ENCODE measurements at regions not wholly inside any gene's neighbourhood (a gene's known extent, or its start where the extent isn't known, plus 50 kb on each side); places are given as distances from the start of the nearest gene placed in this dataset.

DNA sequence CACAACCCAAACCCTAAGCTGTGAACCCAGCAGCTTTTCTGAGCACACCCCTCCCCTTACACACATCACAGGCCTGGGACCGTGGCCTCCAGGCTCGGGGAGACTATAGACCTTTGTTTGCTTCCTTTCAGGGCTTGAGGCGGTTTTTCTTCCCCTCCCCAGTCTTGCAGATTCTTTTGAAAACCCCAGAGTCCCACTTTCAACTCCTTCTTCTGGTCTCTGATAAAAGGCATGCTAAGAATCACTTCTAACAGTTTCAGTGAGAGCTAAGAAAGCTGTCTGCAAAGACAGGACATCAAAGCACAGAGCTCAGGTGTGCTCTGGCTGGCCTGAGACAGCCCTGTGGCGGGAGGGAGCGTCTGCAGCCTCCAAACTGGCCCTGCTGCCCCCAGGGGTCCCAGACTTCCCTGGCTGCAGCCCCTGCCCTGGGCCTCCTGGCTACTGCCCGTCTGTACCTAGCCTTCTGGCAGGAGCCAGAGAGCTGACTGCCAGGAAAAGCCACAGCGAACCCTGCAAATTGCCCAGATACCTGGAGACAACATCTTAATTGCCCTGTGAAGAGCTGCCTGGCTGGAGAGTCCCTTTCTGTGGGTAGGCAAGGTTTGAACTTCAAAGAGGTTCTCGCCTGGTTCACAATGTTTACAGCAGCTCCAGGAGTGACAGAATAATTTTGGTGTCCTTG lies 138.9 kb downstream of the GADD45G start:
- no peak for DNase-seq (ENCODE audit: low read depth, low spot score)
- no peak overlapping the region for H3K27ac ChIP-seq

DNA sequence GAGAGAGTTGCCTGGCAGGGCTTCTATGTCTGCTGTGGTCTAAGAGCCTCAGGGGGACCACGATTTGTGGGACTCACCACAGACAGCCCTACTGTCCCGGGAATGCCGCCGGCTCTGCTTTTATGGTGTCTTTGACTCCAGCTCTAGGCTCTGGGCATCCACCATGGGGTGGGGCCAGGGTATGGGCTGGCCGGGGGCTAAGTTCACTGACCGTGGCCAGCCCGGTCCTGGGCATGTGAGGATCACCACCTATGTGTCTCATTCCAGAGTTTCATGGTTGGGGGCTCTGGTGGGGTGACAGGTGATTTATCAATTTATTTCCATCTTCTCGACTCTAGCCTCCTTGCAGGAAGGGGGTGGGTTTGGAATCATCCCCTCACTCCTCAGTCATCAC lies 139.4 kb downstream of the GADD45G start:
- H3K27ac ChIP-seq = peak overlapping the region; percentile 13
- no peak for DNase-seq (ENCODE audit: low read depth, low spot score)

DNA sequence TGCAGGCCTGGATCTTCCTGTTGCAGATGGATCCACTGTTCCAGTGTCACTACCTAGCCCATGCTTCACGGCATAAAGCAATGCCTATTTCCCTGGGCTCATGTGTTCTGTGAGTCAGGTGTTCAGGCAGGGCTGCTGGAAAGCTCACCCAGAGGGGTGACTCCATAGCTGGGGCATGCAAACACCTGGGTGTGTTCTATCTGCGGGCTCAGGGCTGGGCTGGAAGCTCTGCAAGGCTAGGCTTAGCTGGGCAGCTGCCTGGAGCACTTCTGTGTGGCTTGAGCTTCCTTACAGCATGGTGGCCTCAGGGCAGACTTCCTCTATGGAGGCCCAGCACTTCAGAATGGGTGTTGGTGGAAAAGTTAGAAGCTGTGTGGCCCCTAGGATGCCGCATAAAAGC lies 139.9 kb downstream of the GADD45G start:
- DNase-seq (ENCODE audit: low read depth, low spot score) = peak; percentile 82
- peak overlapping the region; percentile 13 for H3K27ac ChIP-seq

DNA sequence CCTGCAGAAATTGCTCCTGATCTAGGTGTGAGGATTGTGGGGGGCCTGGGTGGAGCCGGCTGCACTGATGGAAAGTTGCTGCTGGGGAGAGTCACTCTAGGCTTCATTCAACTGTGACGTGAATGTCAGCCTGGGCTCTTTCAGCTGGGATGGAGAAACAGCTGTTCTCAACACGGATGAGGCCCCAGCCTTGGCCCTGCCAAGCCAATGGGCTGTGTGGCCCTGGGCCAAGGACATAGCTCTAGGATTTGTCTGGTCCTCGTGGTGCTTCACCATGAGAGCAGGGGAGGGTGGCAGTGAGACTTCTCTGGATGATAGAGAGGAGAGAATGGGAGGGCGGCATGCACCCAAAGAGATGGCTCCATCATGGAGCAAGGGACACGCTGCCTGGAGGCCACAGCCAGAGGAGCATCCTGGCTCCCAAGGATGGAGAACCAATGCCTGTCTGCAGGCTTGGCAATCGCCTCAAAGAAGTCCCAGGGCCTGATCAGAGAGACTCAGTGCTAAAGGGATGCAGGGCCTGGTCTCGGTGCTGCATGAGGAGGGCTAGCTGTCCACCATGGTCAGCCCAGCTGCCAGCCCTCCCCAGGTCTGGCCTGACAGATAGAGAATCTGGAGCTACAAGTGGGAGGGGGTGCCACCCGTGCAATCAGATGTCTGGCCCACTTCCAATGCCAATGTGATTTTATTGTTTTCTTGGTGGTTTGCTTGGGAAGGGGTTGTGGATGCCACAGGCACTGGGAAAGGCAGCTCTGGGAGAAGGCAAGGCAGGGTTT lies 141.0 kb downstream of the GADD45G start:
- no peak for DNase-seq (ENCODE audit: low read depth, low spot score)
- H3K27ac ChIP-seq = no peak overlapping the region

DNA sequence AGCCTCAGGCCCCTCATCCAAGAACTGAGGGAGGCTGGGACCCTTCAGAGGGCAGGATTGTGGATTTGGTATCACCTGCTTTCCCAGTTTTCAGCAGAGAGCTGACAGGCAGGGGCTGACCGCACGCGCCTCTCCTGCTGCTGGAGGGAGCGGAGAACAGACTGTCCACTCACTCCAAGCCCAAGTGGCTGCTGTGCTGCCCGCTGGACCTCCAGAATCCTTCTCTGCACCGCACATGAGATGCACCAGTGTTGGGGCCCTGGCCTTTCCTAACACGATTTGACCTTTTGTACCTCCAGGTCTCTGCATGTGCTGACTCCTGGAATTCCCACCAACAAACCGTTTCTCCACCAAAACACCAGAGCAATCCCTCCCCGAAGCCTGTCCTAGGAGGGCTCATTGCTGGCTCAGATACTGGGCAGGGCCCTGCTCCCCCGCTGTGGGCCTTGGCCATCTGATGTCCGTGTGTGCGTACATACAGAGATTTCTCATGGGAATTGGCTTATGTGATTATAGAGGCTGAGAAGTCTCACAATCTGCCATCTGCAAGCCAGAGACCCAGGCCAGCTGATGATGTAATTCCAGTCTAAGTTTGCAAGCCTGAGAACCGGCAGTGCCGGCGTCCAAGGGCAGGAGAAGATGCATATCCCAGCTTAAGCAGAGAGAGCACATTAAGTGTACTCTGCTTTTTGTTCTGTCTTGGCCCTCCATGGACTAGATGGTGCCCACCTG lies 141.7 kb downstream of the GADD45G start:
- H3K27ac ChIP-seq = no peak overlapping the region
- DNase-seq (ENCODE audit: low read depth, low spot score) = no peak

DNA sequence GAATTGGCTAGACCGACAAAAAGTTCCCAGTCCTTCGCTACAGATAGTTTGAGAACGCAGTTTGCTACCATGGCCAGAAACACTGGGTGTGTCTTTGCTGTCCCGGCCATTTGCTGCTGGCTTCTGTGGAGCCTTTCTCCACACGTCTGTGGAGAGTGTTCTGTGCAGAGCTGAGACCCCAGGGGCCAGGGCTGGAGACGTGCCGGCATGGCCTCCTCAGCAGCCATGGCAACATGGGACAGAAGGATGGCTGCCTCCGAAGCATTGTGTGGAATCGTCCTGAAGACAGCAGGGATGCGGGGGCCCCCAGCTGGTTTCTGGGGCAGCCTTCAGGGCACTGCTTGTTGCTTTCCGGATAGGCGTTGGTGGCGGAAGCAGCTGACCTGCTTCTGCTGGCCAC lies 142.8 kb downstream of the GADD45G start:
- no peak overlapping the region for H3K27ac ChIP-seq
- no peak for DNase-seq (ENCODE audit: low read depth, low spot score)

DNA sequence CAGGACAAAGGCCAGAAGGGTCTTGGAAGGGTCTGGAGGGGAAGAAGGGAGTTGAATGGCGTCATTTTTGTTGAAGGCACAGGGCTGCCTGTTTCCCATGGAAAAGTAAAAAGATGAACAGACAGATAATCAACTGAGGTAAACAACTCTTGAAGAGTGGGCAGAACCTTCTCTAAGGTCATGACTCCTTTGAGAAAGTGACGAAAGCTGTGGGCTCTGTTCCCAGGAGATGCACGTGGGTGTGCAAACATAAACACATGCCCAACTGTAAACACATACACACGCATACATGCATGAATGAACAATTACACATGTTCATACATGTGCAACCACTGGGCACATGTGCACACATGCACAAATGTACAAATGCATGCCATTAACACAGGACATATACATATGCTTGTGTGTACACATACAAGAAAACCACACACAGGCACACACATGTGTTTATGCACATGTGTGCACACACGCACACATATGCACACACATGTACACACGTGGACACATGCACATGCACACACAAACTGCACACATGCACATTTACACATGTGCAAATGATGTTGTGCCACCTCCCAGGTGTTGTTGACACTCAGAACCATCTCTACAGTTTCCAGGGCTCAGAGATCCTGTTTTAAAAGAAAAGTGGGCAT lies 143.3 kb downstream of the GADD45G start:
- DNase-seq (ENCODE audit: low read depth, low spot score) = no peak
- H3K27ac ChIP-seq = no peak overlapping the region

DNA sequence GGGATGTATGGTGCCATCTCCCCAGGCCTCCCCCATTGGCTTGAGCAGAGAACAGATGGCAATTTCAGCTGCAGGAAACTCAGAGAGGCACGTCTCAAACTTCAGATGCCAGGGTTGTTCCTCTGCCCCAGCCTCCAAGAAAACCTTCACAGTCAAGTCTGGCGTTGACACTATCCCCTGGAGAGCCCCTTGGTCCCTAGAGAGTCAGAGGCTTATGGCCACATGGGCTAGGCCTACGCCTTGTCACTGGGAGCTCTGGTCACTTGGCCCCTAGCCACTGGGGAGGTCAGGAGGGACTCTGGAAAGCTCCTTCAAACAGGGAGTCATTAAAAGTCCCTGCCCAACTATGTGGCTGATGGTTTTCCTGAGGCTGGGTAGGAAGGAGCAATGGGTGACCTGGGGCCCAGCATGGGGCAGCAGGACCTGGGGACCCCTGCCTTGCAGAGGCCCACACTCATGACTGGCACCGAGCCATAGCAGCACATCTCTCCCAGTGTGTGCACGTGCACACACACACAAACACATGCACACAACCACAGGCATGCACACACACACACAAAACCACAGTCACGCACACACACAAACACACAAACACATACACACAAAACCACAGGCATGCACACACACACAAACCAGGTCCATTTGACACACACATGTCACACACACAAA lies 144.2 kb downstream of the GADD45G start:
- DNase-seq (ENCODE audit: low read depth, low spot score) = no peak
- H3K27ac ChIP-seq = no peak overlapping the region

DNA sequence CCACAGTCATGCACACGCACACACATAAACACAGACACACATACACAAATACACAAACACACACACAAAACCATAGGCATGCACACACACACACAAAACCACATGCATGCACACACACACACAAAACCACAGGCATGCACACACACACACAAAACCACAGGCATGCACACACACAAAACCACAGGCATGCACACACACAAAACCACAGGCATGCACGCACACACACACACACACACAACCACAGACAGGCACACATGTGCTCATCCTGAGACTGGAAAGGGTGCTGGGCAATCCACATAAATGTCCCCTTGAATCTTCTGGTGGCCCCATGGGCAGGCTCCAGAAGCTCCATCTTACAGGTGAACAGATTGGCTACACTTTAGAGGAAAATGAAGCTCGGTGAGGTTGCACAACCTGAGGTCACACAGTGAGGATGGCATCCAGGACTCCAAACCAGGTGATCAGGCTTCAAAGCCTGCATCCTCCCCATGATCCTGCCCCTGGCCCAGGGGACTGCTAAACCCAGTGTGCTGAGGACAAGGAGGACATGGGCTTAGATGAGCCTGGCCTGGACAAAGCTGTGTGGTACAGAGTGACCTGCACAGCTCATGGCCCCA lies 144.8 kb downstream of the GADD45G start:
- DNase-seq (ENCODE audit: low read depth, low spot score) = no peak
- H3K27ac ChIP-seq = no peak overlapping the region

DNA sequence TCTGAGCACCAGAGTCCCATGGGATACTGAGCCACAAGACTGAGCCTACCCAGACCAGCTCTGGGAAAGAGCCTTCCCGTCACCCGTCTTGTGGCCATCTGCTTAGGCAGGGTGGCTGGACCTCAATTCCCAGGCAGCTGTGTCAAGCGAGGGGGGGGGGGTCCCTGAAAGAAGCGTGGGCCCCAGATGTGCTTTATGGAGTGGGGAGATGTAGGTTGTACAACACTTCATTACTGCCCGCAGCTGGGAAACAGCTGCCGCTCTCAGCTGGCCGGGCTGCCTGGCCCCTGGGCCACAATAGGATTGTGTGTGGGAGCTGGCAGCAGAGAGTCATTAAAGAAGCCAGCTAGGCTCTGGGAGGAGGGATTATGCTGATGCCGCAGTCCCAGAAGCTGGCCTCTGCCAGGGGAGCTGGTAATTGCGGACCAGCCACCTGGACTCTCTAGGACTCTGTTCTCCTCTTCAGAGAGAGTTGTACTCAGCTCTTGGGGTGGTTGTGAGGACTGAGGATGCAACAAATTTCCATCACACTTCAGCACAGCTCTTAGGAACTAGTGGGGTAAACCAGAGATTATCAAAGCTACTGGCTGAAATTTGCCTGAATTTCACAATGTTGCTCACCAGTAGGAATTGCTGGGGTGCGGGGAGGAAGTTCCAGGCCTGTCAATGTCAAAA lies 145.4 kb downstream of the GADD45G start:
- no peak for DNase-seq (ENCODE audit: low read depth, low spot score)
- H3K27ac ChIP-seq = no peak overlapping the region

DNA sequence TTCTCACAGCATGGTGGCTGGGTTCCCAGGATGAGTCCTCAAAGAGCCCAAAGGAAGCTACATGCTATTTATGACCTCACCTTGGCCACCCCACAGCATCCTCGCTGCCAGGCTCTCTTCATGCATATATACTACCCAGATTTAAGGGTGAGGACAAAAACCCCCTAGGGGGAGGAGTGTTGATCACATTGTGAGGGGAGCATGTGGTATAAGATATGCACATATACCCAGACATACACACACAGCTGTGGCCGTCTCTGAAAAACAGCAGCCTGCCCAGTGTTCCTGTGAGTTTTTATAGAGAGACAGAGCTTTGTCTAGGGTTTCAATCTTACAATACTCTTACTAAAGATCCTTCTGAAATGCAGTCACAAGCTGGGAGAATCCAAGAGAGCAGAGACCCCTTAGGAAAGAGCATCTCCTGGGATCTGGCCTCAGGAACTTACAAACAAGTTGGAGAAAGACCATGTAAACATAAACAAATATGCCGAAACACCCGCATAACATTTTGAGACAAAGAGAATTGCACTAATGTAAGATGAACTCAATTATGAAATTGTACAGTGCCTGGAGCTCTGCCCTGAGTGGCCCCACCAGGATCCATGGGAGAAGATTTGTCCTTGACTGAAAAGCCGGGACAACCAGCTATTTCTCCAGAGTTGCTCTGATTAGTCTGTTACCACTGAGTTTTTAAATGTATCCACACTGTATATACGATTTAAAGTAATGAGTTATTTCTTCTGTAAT lies 146.4 kb downstream of the GADD45G start:
- H3K27ac ChIP-seq = no peak overlapping the region
- DNase-seq (ENCODE audit: low read depth, low spot score) = no peak

DNA sequence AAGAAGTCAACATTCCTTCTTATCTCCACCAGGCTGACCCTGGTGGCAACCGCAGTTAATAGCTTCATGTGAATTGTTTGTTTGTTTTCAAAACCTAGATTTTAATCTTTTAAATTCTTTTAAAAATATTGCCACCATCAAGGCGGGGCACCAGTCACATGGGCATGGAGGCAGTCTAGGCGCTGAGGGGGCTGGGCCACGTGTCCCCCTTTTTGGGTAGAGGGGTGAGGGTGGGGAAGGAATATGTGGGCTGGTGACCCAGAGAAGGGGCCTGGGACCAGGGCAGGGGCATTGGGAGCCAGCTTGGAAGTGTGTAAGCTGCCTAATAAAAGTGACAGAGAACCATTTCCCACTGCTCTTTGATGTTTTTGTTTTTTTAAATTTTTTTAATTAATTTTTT lies 147.3 kb downstream of the GADD45G start:
- no peak for DNase-seq (ENCODE audit: low read depth, low spot score)
- H3K27ac ChIP-seq = no peak overlapping the region

DNA sequence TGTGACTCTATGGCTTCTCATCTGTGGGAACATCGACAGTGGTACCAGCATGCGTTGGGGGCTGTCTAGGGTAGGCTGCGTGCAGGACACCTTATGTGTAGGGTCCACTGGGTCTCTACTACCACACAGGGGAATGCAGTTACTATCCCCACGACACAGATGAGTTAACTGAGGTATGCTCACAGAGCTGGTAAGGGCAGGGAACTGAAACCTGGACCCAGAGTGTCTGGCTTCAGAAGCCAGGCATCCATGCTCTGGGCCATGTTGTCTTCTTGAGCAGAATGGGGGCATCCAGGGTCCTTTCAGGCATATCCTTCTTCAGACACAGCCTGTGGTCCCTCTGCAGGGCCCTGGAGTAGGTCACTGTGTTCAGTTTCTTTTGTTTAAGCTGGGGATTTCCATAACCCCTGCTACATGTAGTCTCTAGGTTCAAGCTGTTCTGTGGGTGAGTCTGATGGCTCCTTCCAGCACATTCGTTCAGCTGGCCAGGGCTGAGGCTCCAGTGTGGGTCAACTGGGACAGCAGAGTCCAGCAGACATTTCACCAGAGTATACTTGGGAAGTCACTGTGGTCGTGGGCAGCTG lies 148.8 kb downstream of the GADD45G start:
- H3K27ac ChIP-seq = no peak overlapping the region
- no peak for DNase-seq (ENCODE audit: low read depth, low spot score)

DNA sequence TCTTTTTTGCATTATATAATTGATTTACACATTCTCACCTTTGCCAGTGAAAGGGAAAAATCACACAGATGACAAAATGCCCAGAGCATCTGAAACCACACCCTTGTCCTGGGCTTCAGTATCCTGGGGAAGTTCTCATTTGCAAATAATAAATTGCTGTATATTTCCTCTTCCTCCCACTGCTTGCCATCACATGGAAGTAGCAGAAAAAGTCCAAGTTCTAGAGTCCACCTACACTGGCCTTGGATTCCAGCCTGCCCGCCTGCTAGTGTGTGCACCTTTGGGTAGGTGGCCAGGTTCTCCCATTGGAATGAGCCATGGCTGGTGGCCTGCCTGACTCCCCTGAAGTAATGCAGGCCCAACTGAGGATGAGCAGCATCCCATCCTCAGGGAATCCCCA lies 149.4 kb downstream of the GADD45G start:
- no peak overlapping the region for H3K27ac ChIP-seq
- no peak for DNase-seq (ENCODE audit: low read depth, low spot score)

DNA sequence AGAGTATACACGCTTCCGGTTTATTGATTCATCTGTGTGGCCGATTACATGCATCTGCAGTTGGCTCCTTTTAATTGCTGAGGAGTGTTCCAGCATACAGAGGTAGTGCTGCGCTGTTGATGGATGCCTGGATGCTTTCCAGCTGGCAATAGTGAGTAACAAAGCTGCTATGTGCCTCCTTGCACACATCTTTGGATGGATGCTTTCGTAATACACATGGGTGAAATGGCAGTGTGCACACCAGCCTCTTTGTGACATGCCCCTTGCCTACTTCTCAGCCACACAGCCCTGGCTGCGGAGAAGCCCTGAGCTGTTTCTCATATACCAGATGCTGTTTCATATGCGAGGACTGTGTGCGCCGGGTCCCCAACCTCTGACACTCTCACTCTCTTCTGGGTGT lies 151.0 kb downstream of the GADD45G start:
- no peak overlapping the region for H3K27ac ChIP-seq
- DNase-seq (ENCODE audit: low read depth, low spot score) = peak; percentile 34

DNA sequence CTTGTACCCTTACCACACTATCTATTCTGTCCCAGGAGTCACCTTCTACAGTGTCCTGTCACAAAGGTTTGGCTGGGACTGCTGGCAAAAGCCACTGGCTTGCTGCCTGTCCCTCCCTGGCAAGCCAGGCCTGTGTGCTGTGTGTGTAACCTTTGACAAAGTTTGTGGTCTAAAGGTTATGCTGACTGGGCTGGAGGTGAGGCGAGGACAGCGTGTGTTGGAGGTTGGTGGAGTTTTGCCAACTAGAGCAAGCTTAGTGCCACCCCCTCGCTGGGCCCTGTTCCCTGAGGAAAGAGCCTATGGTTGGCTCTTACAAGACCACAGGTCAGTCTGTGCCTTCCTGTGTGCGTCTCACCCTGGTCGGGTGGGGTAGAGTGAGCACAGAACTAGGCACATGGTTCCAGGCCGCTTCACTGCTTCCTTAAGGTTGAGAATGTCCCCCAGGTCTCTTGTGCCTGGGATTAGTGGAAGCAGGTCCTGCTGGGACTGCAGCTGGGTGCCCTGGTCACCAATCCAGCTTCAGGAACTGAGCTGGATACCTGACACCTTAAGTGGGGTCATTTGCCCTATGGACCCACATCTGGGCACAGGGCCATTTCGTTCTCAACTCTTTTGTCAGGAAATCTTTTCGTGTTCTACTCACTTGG lies 152.2 kb downstream of the GADD45G start:
- H3K27ac ChIP-seq = no peak overlapping the region
- DNase-seq (ENCODE audit: low read depth, low spot score) = no peak

DNA sequence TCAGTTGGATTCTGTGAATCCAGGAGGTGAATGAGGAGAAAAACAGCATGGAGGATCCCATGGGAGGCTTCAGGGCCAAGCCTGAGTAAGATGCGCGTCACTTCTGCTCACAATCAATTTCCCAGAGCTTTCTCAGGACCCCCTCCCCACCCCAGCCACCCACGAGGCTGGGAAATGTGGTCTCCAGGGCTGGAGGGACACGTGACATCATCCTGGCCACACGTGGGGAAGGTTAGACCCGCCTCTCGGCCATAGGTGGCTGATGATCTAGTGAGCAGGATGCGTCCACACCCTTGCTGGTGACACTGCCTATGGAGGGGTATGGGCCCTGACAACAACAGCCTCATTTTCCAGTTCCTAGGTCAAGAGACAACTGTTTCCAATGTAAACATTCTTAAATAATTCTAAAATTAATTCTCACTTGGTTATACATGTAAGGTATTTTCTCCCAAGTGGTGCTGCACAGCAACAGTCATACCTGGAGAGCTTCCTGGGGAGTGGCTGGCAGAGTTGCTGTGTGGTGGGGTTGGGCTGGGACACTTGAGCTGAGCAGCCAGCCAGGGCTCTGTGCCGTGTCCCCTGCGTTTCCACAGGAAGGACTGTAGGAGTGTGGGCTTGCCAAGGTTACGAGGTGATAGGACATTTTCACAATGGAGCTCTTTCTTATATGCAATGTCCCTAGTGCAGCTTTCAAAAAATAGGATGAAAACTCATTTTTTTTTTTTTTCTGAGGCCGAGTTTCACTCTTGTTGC lies 153.1 kb downstream of the GADD45G start:
- no peak for DNase-seq (ENCODE audit: low read depth, low spot score)
- H3K27ac ChIP-seq = no peak overlapping the region

All from epithelial cell of prostate (primary cell).